NB4 (cell line): ENCODE measurements at regions not wholly inside any gene's neighbourhood (a gene's known extent, or its start where the extent isn't known, plus 50 kb on each side); places are given as distances from the start of the nearest gene placed in this dataset.

Source experiments
- MAX ChIP-seq: IDR thresholded peaks from 2 replicates; pipeline ENCODE4 v1.6.1; 2011; ENCODE audit warnings: low read depth, low read length
- MYC ChIP-seq: IDR thresholded peaks from 2 replicates; pipeline ENCODE4 v1.6.1; 2011; ENCODE audit warnings: low read depth, low read length
- POLR2A ChIP-seq: IDR thresholded peaks from 2 replicates; pipeline ENCODE4 v1.6.1; 2011; ENCODE audit warnings: mild to moderate bottlenecking; ENCODE audit not compliant: insufficient read length; ENCODE audit errors: extremely low read depth
- TF ChIP-seq, protein P1 (sequence below): IDR thresholded peaks from one replicate; pipeline ENCODE4 v1.5.1; 2012; ENCODE audit warnings: low read depth, low read length

DNA sequence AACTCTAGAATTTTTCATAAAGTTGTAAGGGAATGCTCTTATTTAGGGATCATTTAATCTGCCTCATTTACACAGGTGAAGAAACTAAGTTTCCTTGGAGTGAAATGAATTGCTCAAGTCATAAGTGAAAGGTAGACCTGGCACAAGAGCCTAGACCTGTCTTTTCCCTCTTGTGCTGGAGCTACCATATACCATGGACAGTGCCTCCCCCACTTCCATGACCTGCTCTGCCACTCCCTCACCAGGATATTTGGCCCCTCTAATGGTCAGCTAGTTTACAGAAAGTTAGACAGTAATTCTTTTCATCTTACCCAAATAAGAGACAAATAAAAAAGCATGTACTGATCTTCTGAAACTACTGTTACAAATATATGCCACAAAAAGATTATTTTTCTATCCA lies 105.5 kb upstream of the ACO1 start:
- TF ChIP-seq, protein P1, sequence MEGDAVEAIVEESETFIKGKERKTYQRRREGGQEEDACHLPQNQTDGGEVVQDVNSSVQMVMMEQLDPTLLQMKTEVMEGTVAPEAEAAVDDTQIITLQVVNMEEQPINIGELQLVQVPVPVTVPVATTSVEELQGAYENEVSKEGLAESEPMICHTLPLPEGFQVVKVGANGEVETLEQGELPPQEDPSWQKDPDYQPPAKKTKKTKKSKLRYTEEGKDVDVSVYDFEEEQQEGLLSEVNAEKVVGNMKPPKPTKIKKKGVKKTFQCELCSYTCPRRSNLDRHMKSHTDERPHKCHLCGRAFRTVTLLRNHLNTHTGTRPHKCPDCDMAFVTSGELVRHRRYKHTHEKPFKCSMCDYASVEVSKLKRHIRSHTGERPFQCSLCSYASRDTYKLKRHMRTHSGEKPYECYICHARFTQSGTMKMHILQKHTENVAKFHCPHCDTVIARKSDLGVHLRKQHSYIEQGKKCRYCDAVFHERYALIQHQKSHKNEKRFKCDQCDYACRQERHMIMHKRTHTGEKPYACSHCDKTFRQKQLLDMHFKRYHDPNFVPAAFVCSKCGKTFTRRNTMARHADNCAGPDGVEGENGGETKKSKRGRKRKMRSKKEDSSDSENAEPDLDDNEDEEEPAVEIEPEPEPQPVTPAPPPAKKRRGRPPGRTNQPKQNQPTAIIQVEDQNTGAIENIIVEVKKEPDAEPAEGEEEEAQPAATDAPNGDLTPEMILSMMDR: no peak
- TF ChIP-seq POLR2A: no peak
- TF ChIP-seq MYC: no peak
- no peak for TF ChIP-seq MAX
